WTC11 (cell line): ENCODE measurements at regions not wholly inside any gene's neighbourhood (a gene's known extent, or its start where the extent isn't known, plus 50 kb on each side); places are given as distances from the start of the nearest gene placed in this dataset.
"Not testable (repeated sequence)": the region's sequence is repeated elsewhere in the genome, so short reads cannot be mapped to it uniquely, and the experiment has no call there.

Source experiments
- ATAC-seq: fragments of 200-7000 bp; cut with Tn5 transposase; 2 replicates; pipeline ENCODE4 v1.10.0; 2021; ENCODE audit warnings: mild to moderate bottlenecking, moderate library complexity
- CTCF ChIA-PET: fragments of 300-600 bp; sonication (Branson Sonifier 250); formaldehyde crosslinking; loops from one replicate; lab custom pipeline; 2021; ENCODE audit warnings: antibody characterized with exemption; lab: Charles Lee
- POLR2A ChIA-PET: fragments of 350-600 bp; sonication (Branson Sonifier 250); formaldehyde crosslinking; loops from one replicate; lab custom pipeline; 2021; ENCODE audit warnings: antibody characterized with exemption; lab: Charles Lee
- DNase-seq: peaks from one replicate; pipeline ENCODE4 v3.0.0; 2021; ENCODE audit warnings: low spot score
- H3K27ac Mint-ChIP-seq: 2 replicates; pipeline ENCODE4 v1.8.0; 2021; ENCODE audit warnings: mixed read lengths
- H3K27me3 Mint-ChIP-seq: 2 replicates; pipeline ENCODE4 v1.8.0; 2021; ENCODE audit warnings: low read depth, mild to moderate bottlenecking, moderate library complexity, mixed read lengths
- H3K36me3 Mint-ChIP-seq: 2 replicates; pipeline ENCODE4 v1.8.0; 2021; ENCODE audit warnings: mixed read lengths
- H3K4me1 Mint-ChIP-seq: 2 replicates; pipeline ENCODE4 v1.8.0; 2022; ENCODE audit warnings: mixed read lengths
- H3K4me3 Mint-ChIP-seq: 2 replicates; pipeline ENCODE4 v1.8.0; 2021; ENCODE audit warnings: mild to moderate bottlenecking, moderate library complexity, mixed read lengths
- H3K9me3 Mint-ChIP-seq: 2 replicates; pipeline ENCODE4 v1.8.0; 2021; ENCODE audit warnings: mixed read lengths
- ATF3 ChIP-seq: sonication (generic); formaldehyde crosslinking; conservative IDR thresholded peaks from 2 replicates; pipeline ENCODE4 v1.8.1; 2022; ENCODE audit warnings: mild to moderate bottlenecking, missing genetic modification reagents
- ERG ChIP-seq: fragments of 250-450 bp; sonication (Bioruptor Pico); IDR thresholded peaks from 2 replicates; pipeline ENCODE4 v1.8.0; 2021; ENCODE audit warnings: mild to moderate bottlenecking
- JUN ChIP-seq: sonication (generic); formaldehyde crosslinking; IDR thresholded peaks from 2 replicates; pipeline ENCODE4 v1.8.0; 2023; ENCODE audit warnings: mild to moderate bottlenecking, missing genetic modification reagents
- MYBL2 ChIP-seq: sonication (generic); formaldehyde crosslinking; IDR thresholded peaks from 2 replicates; pipeline ENCODE4 v1.8.1; 2023; ENCODE audit warnings: mild to moderate bottlenecking, moderate library complexity, missing genetic modification reagents

- TF ChIP-seq MYBL2 (no peak), JUN (no peak), ERG (CRISPR knock-in tag) (no peak), ATF3 (CRISPR knock-in tag) (no peak)
- TF ChIP-seq, all 79 proteins: peak for 0
Observed at GRCh38 chr22:16695261-16695660, 102.7 kb upstream of the CCT8L2 start (continued).

- H3K36me3 Mint-ChIP-seq = peaks cover 71% of the 10 kb centered on the region
- H3K9me3 Mint-ChIP-seq = peaks cover 83% of the 10 kb centered on the region
- H3K4me1 Mint-ChIP-seq, H3K4me3 Mint-ChIP-seq, H3K27me3 Mint-ChIP-seq, POLR2A ChIA-PET, DNase-seq, H3K27ac Mint-ChIP-seq, ATAC-seq, CTCF ChIA-PET: not testable (repeated sequence)
Observed at GRCh38 chr22:16693747-16694146, 101.1 kb upstream of the CCT8L2 start.

- H3K27me3 Mint-ChIP-seq, POLR2A ChIA-PET, CTCF ChIA-PET, H3K4me3 Mint-ChIP-seq, H3K27ac Mint-ChIP-seq, ATAC-seq, H3K4me1 Mint-ChIP-seq, DNase-seq: not testable (repeated sequence)
- peaks cover 75% of the 10 kb centered on the region for H3K36me3 Mint-ChIP-seq
- peaks cover 93% of the 10 kb centered on the region for H3K9me3 Mint-ChIP-seq
Observed at GRCh38 chr22:16689358-16689757, 96.7 kb upstream of the CCT8L2 start.

GRCh38 chr22:16681290-16681689, 88.7 kb upstream of the CCT8L2 start:
- H3K27ac Mint-ChIP-seq, H3K27me3 Mint-ChIP-seq, H3K4me1 Mint-ChIP-seq, H3K4me3 Mint-ChIP-seq, POLR2A ChIA-PET, CTCF ChIA-PET, DNase-seq, ATAC-seq: not testable (repeated sequence)
- peaks cover 69% of the 10 kb centered on the region for H3K9me3 Mint-ChIP-seq
- H3K36me3 Mint-ChIP-seq = peaks cover 38% of the 10 kb centered on the region

- CTCF ChIA-PET, H3K4me1 Mint-ChIP-seq, H3K27ac Mint-ChIP-seq, DNase-seq, ATAC-seq, H3K4me3 Mint-ChIP-seq, H3K27me3 Mint-ChIP-seq, POLR2A ChIA-PET: not testable (repeated sequence)
- Mint-ChIP-seq H3K36me3 (peaks cover 37% of the 10 kb centered on the region), H3K9me3 (peaks cover 69% of the 10 kb centered on the region)
Observed at GRCh38 chr22:16680209-16680899, 87.7 kb upstream of the CCT8L2 start.

GRCh38 chr22:16679191-16679834, 86.7 kb upstream of the CCT8L2 start:
- POLR2A ChIA-PET, H3K4me3 Mint-ChIP-seq, H3K27ac Mint-ChIP-seq, DNase-seq, CTCF ChIA-PET, H3K4me1 Mint-ChIP-seq, H3K27me3 Mint-ChIP-seq, ATAC-seq: not testable (repeated sequence)
- Mint-ChIP-seq H3K9me3 (peaks cover 68% of the 10 kb centered on the region), H3K36me3 (peaks cover 38% of the 10 kb centered on the region)

- H3K4me1 Mint-ChIP-seq, DNase-seq, POLR2A ChIA-PET, ATAC-seq, H3K4me3 Mint-ChIP-seq, H3K27me3 Mint-ChIP-seq, H3K27ac Mint-ChIP-seq, CTCF ChIA-PET: not testable (repeated sequence)
- peaks cover 43% of the 10 kb centered on the region for H3K36me3 Mint-ChIP-seq
- H3K9me3 Mint-ChIP-seq = peaks cover 53% of the 10 kb centered on the region
Observed at GRCh38 chr22:16673433-16673832, 80.8 kb upstream of the CCT8L2 start.

GRCh38 chr22:16665610-16666009, 73.0 kb upstream of the CCT8L2 start:
- CTCF ChIA-PET, DNase-seq, POLR2A ChIA-PET, ATAC-seq, H3K4me3 Mint-ChIP-seq, H3K4me1 Mint-ChIP-seq, H3K27me3 Mint-ChIP-seq, H3K27ac Mint-ChIP-seq: not testable (repeated sequence)
- peaks cover 59% of the 10 kb centered on the region for H3K9me3 Mint-ChIP-seq
- H3K36me3 Mint-ChIP-seq = peaks cover 52% of the 10 kb centered on the region

GRCh38 chr22:16662330-16662729, 69.7 kb upstream of the CCT8L2 start:
- H3K9me3 Mint-ChIP-seq = peaks cover 50% of the 10 kb centered on the region

GRCh38 chr22:16660989-16661388, 68.4 kb upstream of the CCT8L2 start:
- Mint-ChIP-seq H3K9me3 (peaks cover 51% of the 10 kb centered on the region), H3K36me3 (peaks cover 48% of the 10 kb centered on the region)
- DNase-seq, POLR2A ChIA-PET, H3K27ac Mint-ChIP-seq, H3K4me3 Mint-ChIP-seq, H3K4me1 Mint-ChIP-seq, ATAC-seq, H3K27me3 Mint-ChIP-seq, CTCF ChIA-PET: not testable (repeated sequence)

More at GRCh38 chr22:16662330-16662729, 69.7 kb upstream of the CCT8L2 start:
- H3K27ac Mint-ChIP-seq, DNase-seq, H3K27me3 Mint-ChIP-seq, ATAC-seq, H3K4me1 Mint-ChIP-seq, POLR2A ChIA-PET, CTCF ChIA-PET, H3K4me3 Mint-ChIP-seq: not testable (repeated sequence)
- H3K36me3 Mint-ChIP-seq = peaks cover 47% of the 10 kb centered on the region

- H3K27ac Mint-ChIP-seq, H3K4me3 Mint-ChIP-seq, POLR2A ChIA-PET, CTCF ChIA-PET, ATAC-seq, H3K4me1 Mint-ChIP-seq, DNase-seq, H3K27me3 Mint-ChIP-seq: not testable (repeated sequence)
- Mint-ChIP-seq H3K36me3 (peaks cover 48% of the 10 kb centered on the region), H3K9me3 (peaks cover 51% of the 10 kb centered on the region)
Observed at GRCh38 chr22:16660570-16660969, 68.0 kb upstream of the CCT8L2 start.
